WTC11 (cell line): ENCODE measurements at regions not wholly inside any gene's neighbourhood (a gene's known extent, or its start where the extent isn't known, plus 50 kb on each side); places are given as distances from the start of the nearest gene placed in this dataset.

Experiments
- ATAC-seq: fragments of 200-7000 bp; cut with Tn5 transposase; 2 replicates; pipeline ENCODE4 v1.10.0; 2021; ENCODE audit warnings: mild to moderate bottlenecking, moderate library complexity
- CTCF ChIA-PET: fragments of 300-600 bp; sonication (Branson Sonifier 250); formaldehyde crosslinking; loops from one replicate; lab custom pipeline; 2021; ENCODE audit warnings: antibody characterized with exemption; lab: Charles Lee
- POLR2A ChIA-PET: fragments of 350-600 bp; sonication (Branson Sonifier 250); formaldehyde crosslinking; loops from one replicate; lab custom pipeline; 2021; ENCODE audit warnings: antibody characterized with exemption; lab: Charles Lee
- DNase-seq: peaks from one replicate; pipeline ENCODE4 v3.0.0; 2021; ENCODE audit warnings: low spot score
- H3K27ac Mint-ChIP-seq: 2 replicates; pipeline ENCODE4 v1.8.0; 2021; ENCODE audit warnings: mixed read lengths
- H3K27me3 Mint-ChIP-seq: 2 replicates; pipeline ENCODE4 v1.8.0; 2021; ENCODE audit warnings: low read depth, mild to moderate bottlenecking, moderate library complexity, mixed read lengths
- H3K36me3 Mint-ChIP-seq: 2 replicates; pipeline ENCODE4 v1.8.0; 2021; ENCODE audit warnings: mixed read lengths
- H3K4me1 Mint-ChIP-seq: 2 replicates; pipeline ENCODE4 v1.8.0; 2022; ENCODE audit warnings: mixed read lengths
- H3K4me3 Mint-ChIP-seq: 2 replicates; pipeline ENCODE4 v1.8.0; 2021; ENCODE audit warnings: mild to moderate bottlenecking, moderate library complexity, mixed read lengths
- H3K9me3 Mint-ChIP-seq: 2 replicates; pipeline ENCODE4 v1.8.0; 2021; ENCODE audit warnings: mixed read lengths
- FOXK1 ChIP-seq: sonication (generic); formaldehyde crosslinking; IDR thresholded peaks from 2 replicates; pipeline ENCODE4 v1.8.0; 2022; ENCODE audit warnings: mild to moderate bottlenecking, moderate library complexity, missing genetic modification reagents
- GRHL2 ChIP-seq: fragments of 250-450 bp; sonication (Bioruptor Pico); IDR thresholded peaks from 2 replicates; pipeline ENCODE4 v1.8.0; 2022; ENCODE audit warnings: mild to moderate bottlenecking, moderate library complexity; ENCODE audit not compliant: insufficient replicate concordance, severe bottlenecking
- GTF2I ChIP-seq: fragments of 250-450 bp; sonication (Bioruptor Pico); conservative IDR thresholded peaks from 2 replicates; pipeline ENCODE4 v1.4.0; 2021; ENCODE audit warnings: mild to moderate bottlenecking
- MXD4 ChIP-seq: fragments of 250-450 bp; sonication (Bioruptor Pico); IDR thresholded peaks from 2 replicates; pipeline ENCODE4 v1.8.0; 2021; ENCODE audit warnings: mild to moderate bottlenecking, moderate library complexity, borderline replicate concordance
- NR2C2 ChIP-seq: sonication (generic); formaldehyde crosslinking; IDR thresholded peaks from 2 replicates; pipeline ENCODE4 v1.8.0; 2022; ENCODE audit warnings: mild to moderate bottlenecking, missing genetic modification reagents
- ZNF219 ChIP-seq: sonication (generic); formaldehyde crosslinking; IDR thresholded peaks from 2 replicates; pipeline ENCODE4 v1.8.0; 2023; ENCODE audit warnings: missing genetic modification reagents, mild to moderate bottlenecking, borderline replicate concordance
- ZNF416 ChIP-seq: fragments of 250-450 bp; sonication (Bioruptor Pico); IDR thresholded peaks from 2 replicates; pipeline ENCODE4 v1.9.0; 2021; ENCODE audit warnings: mild to moderate bottlenecking, inconsistent platforms
- TF ChIP-seq, protein P1 (sequence below): sonication (generic); formaldehyde crosslinking; IDR thresholded peaks from 2 replicates; pipeline ENCODE4 v1.8.1; 2022; ENCODE audit warnings: missing genetic modification reagents, borderline replicate concordance
- TF ChIP-seq, protein P2 (sequence below): sonication (generic); formaldehyde crosslinking; IDR thresholded peaks from 2 replicates; pipeline ENCODE4 v1.8.1; 2023; ENCODE audit warnings: mild to moderate bottlenecking, missing genetic modification reagents, borderline replicate concordance
- TF ChIP-seq, protein P3 (sequence below): sonication (generic); formaldehyde crosslinking; IDR thresholded peaks from 2 replicates; pipeline ENCODE4 v1.8.0; 2023; ENCODE audit warnings: missing genetic modification reagents, mild to moderate bottlenecking, borderline replicate concordance
- TF ChIP-seq, protein P4 (sequence below): sonication (generic); formaldehyde crosslinking; IDR thresholded peaks from 2 replicates; pipeline ENCODE4 v1.8.1; 2023; ENCODE audit warnings: mild to moderate bottlenecking, missing genetic modification reagents
- TF ChIP-seq, protein P5 (sequence below): sonication (generic); formaldehyde crosslinking; IDR thresholded peaks from 2 replicates; pipeline ENCODE4 v1.8.0; 2022; ENCODE audit warnings: missing genetic modification reagents
- TF ChIP-seq, protein P6 (sequence below): sonication (generic); formaldehyde crosslinking; IDR thresholded peaks from 2 replicates; pipeline ENCODE4 v1.8.1; 2023; ENCODE audit warnings: mild to moderate bottlenecking, missing genetic modification reagents, moderate library complexity

DNA sequence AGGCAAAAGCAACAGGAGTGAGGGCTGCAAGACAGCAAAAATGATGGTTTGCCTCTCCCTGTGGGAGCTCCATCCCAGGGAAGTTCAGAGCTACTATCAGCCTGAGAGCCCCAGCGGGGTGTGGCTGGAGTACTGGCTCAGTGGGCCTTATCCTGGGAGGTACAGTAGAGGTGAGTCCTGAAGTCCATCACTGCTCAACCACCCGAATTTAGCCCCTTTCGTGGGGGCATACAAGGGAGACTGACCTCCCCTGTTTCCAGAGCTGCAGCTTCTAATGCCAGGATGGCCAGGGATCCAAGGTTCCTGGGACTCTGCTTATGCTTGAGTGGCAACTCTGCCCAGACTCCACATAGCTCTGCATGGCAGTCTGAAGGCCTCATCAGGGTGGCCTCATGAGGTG lies 617.8 kb downstream of the MMUT start:
- ATAC-seq: no peak
- Mint-ChIP-seq H3K36me3 (peaks cover 39% of the 10 kb centered on the region), H3K4me3 (no peak overlapping the region)
- TF ChIP-seq ZNF219 (no peak), GTF2I (CRISPR knock-in tag) (no peak), NR2C2 (CRISPR knock-in tag) (no peak), MXD4 (CRISPR knock-in tag) (no peak)
- TF ChIP-seq, protein P1, sequence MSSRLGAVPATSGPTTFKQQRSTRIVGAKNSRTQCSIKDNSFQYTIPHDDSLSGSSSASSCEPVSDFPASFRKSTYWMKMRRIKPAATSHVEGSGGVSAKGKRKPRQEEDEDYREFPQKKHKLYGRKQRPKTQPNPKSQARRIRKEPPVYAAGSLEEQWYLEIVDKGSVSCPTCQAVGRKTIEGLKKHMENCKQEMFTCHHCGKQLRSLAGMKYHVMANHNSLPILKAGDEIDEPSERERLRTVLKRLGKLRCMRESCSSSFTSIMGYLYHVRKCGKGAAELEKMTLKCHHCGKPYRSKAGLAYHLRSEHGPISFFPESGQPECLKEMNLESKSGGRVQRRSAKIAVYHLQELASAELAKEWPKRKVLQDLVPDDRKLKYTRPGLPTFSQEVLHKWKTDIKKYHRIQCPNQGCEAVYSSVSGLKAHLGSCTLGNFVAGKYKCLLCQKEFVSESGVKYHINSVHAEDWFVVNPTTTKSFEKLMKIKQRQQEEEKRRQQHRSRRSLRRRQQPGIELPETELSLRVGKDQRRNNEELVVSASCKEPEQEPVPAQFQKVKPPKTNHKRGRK: no peak
- TF ChIP-seq, protein P2, sequence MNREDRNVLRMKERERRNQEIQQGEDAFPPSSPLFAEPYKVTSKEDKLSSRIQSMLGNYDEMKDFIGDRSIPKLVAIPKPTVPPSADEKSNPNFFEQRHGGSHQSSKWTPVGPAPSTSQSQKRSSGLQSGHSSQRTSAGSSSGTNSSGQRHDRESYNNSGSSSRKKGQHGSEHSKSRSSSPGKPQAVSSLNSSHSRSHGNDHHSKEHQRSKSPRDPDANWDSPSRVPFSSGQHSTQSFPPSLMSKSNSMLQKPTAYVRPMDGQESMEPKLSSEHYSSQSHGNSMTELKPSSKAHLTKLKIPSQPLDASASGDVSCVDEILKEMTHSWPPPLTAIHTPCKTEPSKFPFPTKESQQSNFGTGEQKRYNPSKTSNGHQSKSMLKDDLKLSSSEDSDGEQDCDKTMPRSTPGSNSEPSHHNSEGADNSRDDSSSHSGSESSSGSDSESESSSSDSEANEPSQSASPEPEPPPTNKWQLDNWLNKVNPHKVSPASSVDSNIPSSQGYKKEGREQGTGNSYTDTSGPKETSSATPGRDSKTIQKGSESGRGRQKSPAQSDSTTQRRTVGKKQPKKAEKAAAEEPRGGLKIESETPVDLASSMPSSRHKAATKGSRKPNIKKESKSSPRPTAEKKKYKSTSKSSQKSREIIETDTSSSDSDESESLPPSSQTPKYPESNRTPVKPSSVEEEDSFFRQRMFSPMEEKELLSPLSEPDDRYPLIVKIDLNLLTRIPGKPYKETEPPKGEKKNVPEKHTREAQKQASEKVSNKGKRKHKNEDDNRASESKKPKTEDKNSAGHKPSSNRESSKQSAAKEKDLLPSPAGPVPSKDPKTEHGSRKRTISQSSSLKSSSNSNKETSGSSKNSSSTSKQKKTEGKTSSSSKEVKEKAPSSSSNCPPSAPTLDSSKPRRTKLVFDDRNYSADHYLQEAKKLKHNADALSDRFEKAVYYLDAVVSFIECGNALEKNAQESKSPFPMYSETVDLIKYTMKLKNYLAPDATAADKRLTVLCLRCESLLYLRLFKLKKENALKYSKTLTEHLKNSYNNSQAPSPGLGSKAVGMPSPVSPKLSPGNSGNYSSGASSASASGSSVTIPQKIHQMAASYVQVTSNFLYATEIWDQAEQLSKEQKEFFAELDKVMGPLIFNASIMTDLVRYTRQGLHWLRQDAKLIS (CRISPR knock-in tag): no peak
- TF ChIP-seq, protein P3, sequence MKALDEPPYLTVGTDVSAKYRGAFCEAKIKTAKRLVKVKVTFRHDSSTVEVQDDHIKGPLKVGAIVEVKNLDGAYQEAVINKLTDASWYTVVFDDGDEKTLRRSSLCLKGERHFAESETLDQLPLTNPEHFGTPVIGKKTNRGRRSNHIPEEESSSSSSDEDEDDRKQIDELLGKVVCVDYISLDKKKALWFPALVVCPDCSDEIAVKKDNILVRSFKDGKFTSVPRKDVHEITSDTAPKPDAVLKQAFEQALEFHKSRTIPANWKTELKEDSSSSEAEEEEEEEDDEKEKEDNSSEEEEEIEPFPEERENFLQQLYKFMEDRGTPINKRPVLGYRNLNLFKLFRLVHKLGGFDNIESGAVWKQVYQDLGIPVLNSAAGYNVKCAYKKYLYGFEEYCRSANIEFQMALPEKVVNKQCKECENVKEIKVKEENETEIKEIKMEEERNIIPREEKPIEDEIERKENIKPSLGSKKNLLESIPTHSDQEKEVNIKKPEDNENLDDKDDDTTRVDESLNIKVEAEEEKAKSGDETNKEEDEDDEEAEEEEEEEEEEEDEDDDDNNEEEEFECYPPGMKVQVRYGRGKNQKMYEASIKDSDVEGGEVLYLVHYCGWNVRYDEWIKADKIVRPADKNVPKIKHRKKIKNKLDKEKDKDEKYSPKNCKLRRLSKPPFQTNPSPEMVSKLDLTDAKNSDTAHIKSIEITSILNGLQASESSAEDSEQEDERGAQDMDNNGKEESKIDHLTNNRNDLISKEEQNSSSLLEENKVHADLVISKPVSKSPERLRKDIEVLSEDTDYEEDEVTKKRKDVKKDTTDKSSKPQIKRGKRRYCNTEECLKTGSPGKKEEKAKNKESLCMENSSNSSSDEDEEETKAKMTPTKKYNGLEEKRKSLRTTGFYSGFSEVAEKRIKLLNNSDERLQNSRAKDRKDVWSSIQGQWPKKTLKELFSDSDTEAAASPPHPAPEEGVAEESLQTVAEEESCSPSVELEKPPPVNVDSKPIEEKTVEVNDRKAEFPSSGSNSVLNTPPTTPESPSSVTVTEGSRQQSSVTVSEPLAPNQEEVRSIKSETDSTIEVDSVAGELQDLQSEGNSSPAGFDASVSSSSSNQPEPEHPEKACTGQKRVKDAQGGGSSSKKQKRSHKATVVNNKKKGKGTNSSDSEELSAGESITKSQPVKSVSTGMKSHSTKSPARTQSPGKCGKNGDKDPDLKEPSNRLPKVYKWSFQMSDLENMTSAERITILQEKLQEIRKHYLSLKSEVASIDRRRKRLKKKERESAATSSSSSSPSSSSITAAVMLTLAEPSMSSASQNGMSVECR: no peak
- TF ChIP-seq, all 79 proteins: peak for 0
- CTCF ChIA-PET: no interaction called here
- peaks cover 68% of the 10 kb centered on the region for H3K9me3 Mint-ChIP-seq
- peaks cover 4% of the 10 kb centered on the region; the same call in 1 of the 2 replicates for H3K27me3 Mint-ChIP-seq
- H3K4me1 Mint-ChIP-seq: no peaks in the 10 kb centered on the region; the same call in 1 of the 2 replicates
- H3K27ac Mint-ChIP-seq: no peak overlapping the region
- no peak for DNase-seq
- POLR2A ChIA-PET: no interaction called here

DNA sequence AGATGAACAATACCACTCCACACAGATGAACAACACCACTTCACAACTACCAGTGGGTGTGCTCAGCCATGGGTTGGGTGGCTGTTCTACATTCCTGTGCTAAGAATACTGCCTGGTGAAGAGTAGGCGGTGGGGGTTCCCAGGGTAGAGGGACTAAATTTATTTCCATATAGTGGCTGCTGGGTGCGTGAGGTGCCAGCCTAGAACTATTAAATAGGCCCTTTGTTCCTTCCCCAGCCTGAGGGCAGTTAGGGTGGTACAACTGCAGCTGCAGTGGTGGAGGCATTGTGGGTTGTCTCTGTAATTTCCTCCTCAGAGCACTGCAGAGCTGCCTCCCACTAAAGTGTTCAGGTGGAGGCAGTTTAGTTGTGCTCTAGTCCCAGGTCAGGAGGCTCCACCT lies 618.4 kb downstream of the MMUT start:
- ATAC-seq (no peak), DNase-seq (no peak)
- Mint-ChIP-seq H3K36me3 (peaks cover 40% of the 10 kb centered on the region), H3K4me1 (peaks cover 1% of the 10 kb centered on the region), H3K9me3 (peaks cover 66% of the 10 kb centered on the region), H3K27me3 (peaks cover 4% of the 10 kb centered on the region; the same call in 1 of the 2 replicates), H3K4me3 (no peak overlapping the region), H3K27ac (no peak overlapping the region)
- POLR2A ChIA-PET: no interaction called here
- CTCF ChIA-PET: no interaction called here
- TF ChIP-seq, protein P4, sequence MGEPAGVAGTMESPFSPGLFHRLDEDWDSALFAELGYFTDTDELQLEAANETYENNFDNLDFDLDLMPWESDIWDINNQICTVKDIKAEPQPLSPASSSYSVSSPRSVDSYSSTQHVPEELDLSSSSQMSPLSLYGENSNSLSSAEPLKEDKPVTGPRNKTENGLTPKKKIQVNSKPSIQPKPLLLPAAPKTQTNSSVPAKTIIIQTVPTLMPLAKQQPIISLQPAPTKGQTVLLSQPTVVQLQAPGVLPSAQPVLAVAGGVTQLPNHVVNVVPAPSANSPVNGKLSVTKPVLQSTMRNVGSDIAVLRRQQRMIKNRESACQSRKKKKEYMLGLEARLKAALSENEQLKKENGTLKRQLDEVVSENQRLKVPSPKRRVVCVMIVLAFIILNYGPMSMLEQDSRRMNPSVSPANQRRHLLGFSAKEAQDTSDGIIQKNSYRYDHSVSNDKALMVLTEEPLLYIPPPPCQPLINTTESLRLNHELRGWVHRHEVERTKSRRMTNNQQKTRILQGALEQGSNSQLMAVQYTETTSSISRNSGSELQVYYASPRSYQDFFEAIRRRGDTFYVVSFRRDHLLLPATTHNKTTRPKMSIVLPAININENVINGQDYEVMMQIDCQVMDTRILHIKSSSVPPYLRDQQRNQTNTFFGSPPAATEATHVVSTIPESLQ (CRISPR knock-in tag): no peak
- TF ChIP-seq, protein P5, sequence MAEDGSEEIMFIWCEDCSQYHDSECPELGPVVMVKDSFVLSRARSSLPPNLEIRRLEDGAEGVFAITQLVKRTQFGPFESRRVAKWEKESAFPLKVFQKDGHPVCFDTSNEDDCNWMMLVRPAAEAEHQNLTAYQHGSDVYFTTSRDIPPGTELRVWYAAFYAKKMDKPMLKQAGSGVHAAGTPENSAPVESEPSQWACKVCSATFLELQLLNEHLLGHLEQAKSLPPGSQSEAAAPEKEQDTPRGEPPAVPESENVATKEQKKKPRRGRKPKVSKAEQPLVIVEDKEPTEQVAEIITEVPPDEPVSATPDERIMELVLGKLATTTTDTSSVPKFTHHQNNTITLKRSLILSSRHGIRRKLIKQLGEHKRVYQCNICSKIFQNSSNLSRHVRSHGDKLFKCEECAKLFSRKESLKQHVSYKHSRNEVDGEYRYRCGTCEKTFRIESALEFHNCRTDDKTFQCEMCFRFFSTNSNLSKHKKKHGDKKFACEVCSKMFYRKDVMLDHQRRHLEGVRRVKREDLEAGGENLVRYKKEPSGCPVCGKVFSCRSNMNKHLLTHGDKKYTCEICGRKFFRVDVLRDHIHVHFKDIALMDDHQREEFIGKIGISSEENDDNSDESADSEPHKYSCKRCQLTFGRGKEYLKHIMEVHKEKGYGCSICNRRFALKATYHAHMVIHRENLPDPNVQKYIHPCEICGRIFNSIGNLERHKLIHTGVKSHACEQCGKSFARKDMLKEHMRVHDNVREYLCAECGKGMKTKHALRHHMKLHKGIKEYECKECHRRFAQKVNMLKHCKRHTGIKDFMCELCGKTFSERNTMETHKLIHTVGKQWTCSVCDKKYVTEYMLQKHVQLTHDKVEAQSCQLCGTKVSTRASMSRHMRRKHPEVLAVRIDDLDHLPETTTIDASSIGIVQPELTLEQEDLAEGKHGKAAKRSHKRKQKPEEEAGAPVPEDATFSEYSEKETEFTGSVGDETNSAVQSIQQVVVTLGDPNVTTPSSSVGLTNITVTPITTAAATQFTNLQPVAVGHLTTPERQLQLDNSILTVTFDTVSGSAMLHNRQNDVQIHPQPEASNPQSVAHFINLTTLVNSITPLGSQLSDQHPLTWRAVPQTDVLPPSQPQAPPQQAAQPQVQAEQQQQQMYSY (CRISPR knock-in tag): no peak
- TF ChIP-seq GRHL2 (CRISPR knock-in tag) (no peak), ZNF416 (CRISPR knock-in tag) (no peak), FOXK1 (CRISPR knock-in tag) (no peak)
- TF ChIP-seq, protein P6, sequence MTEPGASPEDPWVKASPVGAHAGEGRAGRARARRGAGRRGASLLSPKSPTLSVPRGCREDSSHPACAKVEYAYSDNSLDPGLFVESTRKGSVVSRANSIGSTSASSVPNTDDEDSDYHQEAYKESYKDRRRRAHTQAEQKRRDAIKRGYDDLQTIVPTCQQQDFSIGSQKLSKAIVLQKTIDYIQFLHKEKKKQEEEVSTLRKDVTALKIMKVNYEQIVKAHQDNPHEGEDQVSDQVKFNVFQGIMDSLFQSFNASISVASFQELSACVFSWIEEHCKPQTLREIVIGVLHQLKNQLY (CRISPR knock-in tag): no peak
